LNCaP clone FGC (cell line): ENCODE measurements at regions not wholly inside any gene's neighbourhood (a gene's known extent, or its start where the extent isn't known, plus 50 kb on each side); places are given as distances from the start of the nearest gene placed in this dataset.

ENCODE experiments used
- DNase-seq: peaks from one replicate; pipeline ENCODE4 v3.0.0-alpha.2; 2011; ENCODE audit warnings: low read depth
- H3K4me3 ChIP-seq: 2 replicates; pipeline ENCODE4 v1.5.1; 2011; ENCODE audit warnings: mild to moderate bottlenecking, low read depth, low read length, control low read depth
- CTCF ChIP-seq: IDR thresholded peaks from 2 replicates; pipeline ENCODE4 v1.5.1; 2012; ENCODE audit warnings: mild to moderate bottlenecking; ENCODE audit not compliant: control insufficient read depth, insufficient read depth; ENCODE audit errors: extremely low read depth

- no peak for TF ChIP-seq CTCF
- H3K4me3 ChIP-seq, result no peak overlapping the region
- DNase-seq, result no peak
These were observed 165.5 kb upstream of the LRRN1 start for GRCh38 chr3:3633761-3634160.

- TF ChIP-seq CTCF, result no peak
- no peak for DNase-seq
- no peak overlapping the region for H3K4me3 ChIP-seq
These were observed 166.8 kb upstream of the LRRN1 start for GRCh38 chr3:3632449-3632848.

- TF ChIP-seq CTCF, result no peak
- DNase-seq, result no peak
- no peak overlapping the region for H3K4me3 ChIP-seq
These were observed 168.1 kb upstream of the LRRN1 start for GRCh38 chr3:3631114-3631513.

- no peak overlapping the region for H3K4me3 ChIP-seq
- no peak for DNase-seq
- TF ChIP-seq CTCF, result no peak
These were observed 169.3 kb upstream of the LRRN1 start for GRCh38 chr3:3629911-3630310.

- no peak for TF ChIP-seq CTCF
- no peak overlapping the region for H3K4me3 ChIP-seq
- no peak for DNase-seq
These were observed 170.4 kb upstream of the LRRN1 start for GRCh38 chr3:3628676-3629328.

- DNase-seq, result no peak
- no peak overlapping the region for H3K4me3 ChIP-seq
- no peak for TF ChIP-seq CTCF
These were observed 172.1 kb upstream of the LRRN1 start for GRCh38 chr3:3627114-3627513.
